H1 (cell line): ENCODE measurements at regions not wholly inside any gene's neighbourhood (a gene's known extent, or its start where the extent isn't known, plus 50 kb on each side); places are given as distances from the start of the nearest gene placed in this dataset.
A peak's percentile ranks its signal among the peaks of the same experiment; 100 is the strongest.

Source experiments
- CTCF ChIA-PET: fragments of 300-600 bp; sonication (Branson Sonifier 250); formaldehyde crosslinking; loops from one replicate; lab custom pipeline; 2021; ENCODE audit not compliant: partially characterized antibody; lab: Charles Lee
- POLR2A ChIA-PET: fragments of 300-600 bp; sonication (Branson Sonifier 250); formaldehyde crosslinking; loops from one replicate; lab custom pipeline; 2021; ENCODE audit warnings: inconsistent platforms; ENCODE audit not compliant: partially characterized antibody; lab: Charles Lee
- DNase-seq, 2 experiments: peaks; one replicate each; pipeline versions ENCODE4 v3.0.0 to v3.0.0-alpha.2; 2010 to 2022; ENCODE audit warnings: low spot score in 2 of 2, low read depth in 1 of 2, mixed read lengths in 1 of 2
- FAIRE-seq: peaks from 2 replicates; lab custom pipeline; 2011; peaks lifted over from hg19 to GRCh38; lab: Jason Lieb, UNC
- H2AFZ ChIP-seq: 2 replicates; pipeline ENCODE4 v1.8.1; 2012; ENCODE audit warnings: low read length, inconsistent platforms
- H2AK5ac ChIP-seq: 2 replicates; pipeline ENCODE4 v1.6.1; 2013; ENCODE audit warnings: low read depth, low read length
- H2BK120ac ChIP-seq: replicated peaks from 2 replicates; pipeline ENCODE3; 2013; ENCODE audit warnings: low read depth, low read length, inconsistent platforms
- H2BK12ac ChIP-seq: 2 replicates; pipeline ENCODE4 v1.6.1; 2013; ENCODE audit warnings: low read depth, low read length
- H2BK15ac ChIP-seq: 2 replicates; pipeline ENCODE4 v1.6.1; 2013; ENCODE audit warnings: low read length
- H2BK20ac ChIP-seq: 2 replicates; pipeline ENCODE4 v1.6.1; 2013; ENCODE audit warnings: low read length
- H2BK5ac ChIP-seq: 2 replicates; pipeline ENCODE4 v1.6.1; 2013; ENCODE audit warnings: low read depth, low read length
- H3K14ac ChIP-seq: 2 replicates; pipeline ENCODE4 v1.6.1; 2013; ENCODE audit warnings: inconsistent platforms; ENCODE audit not compliant: insufficient read length
- H3K18ac ChIP-seq: 2 replicates; pipeline ENCODE4 v1.6.1; 2013; ENCODE audit warnings: low read length; ENCODE audit errors: extremely low read depth
- H3K23ac ChIP-seq: 2 replicates; pipeline ENCODE4 v1.6.1; 2013; ENCODE audit warnings: inconsistent platforms; ENCODE audit not compliant: insufficient read length
- H3K23me2 ChIP-seq: 2 replicates; pipeline ENCODE4 v1.6.1; 2013; ENCODE audit warnings: low read depth, low read length
- H3K27ac ChIP-seq: 2 replicates; pipeline ENCODE4 v1.6.1; 2011; ENCODE audit warnings: low read depth, low read length, inconsistent platforms
- H3K27me3 ChIP-seq, 4 experiments: replicated peaks in 1 of 4; 1 replicate in 1 of 4; 2 replicates in 3 of 4; pipeline versions ENCODE4 v1.6.1 to v1.8.1; 2011 to 2013; ENCODE audit warnings: low read length in 3 of 4, mild to moderate bottlenecking in 3 of 4, inconsistent platforms in 2 of 4, mixed read lengths in 2 of 4, moderate library complexity in 1 of 4; ENCODE audit not compliant: control insufficient read depth in 3 of 4, insufficient read depth in 3 of 4; ENCODE audit errors: extremely low read depth in 1 of 4
- H3K36me3 ChIP-seq, 4 experiments: 2 replicates each; pipeline versions ENCODE4 v1.6.1 to v1.8.1; 2011 to 2013; ENCODE audit warnings: mild to moderate bottlenecking in 4 of 4, low read length in 3 of 4, moderate library complexity in 2 of 4, control low read depth in 1 of 4, inconsistent platforms in 1 of 4; ENCODE audit not compliant: insufficient read depth in 4 of 4, control insufficient read depth in 2 of 4
- H3K4ac ChIP-seq: replicated peaks from 2 replicates; pipeline ENCODE3; 2013; ENCODE audit warnings: low read length, low read depth, mixed read lengths, inconsistent platforms; ENCODE audit not compliant: insufficient read length
- H3K4me1 ChIP-seq, 4 experiments: replicated peaks in 1 of 4; 1 replicate in 1 of 4; 2 replicates in 3 of 4; pipeline versions ENCODE4 v1.6.1 to v1.8.1; 2011 to 2013; ENCODE audit warnings: low read length in 3 of 4, inconsistent platforms in 2 of 4, mixed read lengths in 1 of 4; ENCODE audit not compliant: insufficient read depth in 4 of 4, control insufficient read depth in 3 of 4
- H3K4me2 ChIP-seq, 2 experiments: 2 replicates each; pipeline versions ENCODE4 v1.6.1 to v1.8.1; 2011 to 2013; ENCODE audit warnings: low read depth in 2 of 2, low read length in 2 of 2, control low read depth in 1 of 2, inconsistent platforms in 1 of 2, mild to moderate bottlenecking in 1 of 2; ENCODE audit not compliant: insufficient read depth in 1 of 2
- H3K4me3 ChIP-seq, 4 experiments: fragments of 200-600, 300-600 bp in 1 of 4; sonication (generic), shearing (Covaris generic), sonication (Bioruptor Twin) in 1 of 4; 2 replicates each; pipeline versions ENCODE4 v1.5.1 to v1.8.1; 2011 to 2016; ENCODE audit warnings: low read length in 4 of 4, low read depth in 3 of 4, control low read depth in 2 of 4, inconsistent platforms in 2 of 4, mild to moderate bottlenecking in 2 of 4, mixed read lengths in 1 of 4, moderate library complexity in 1 of 4; ENCODE audit not compliant: insufficient read depth in 2 of 4; ENCODE audit errors: extremely low read depth in 1 of 4
- H3K56ac ChIP-seq: replicated peaks from 2 replicates; pipeline ENCODE3; 2013; ENCODE audit warnings: low read depth, mild to moderate bottlenecking, mixed read lengths, low read length, inconsistent platforms; ENCODE audit not compliant: insufficient read length
- H3K79me1 ChIP-seq: 2 replicates; pipeline ENCODE4 v1.6.1; 2013; ENCODE audit warnings: low read depth, low read length, control low read depth
- H3K79me2 ChIP-seq, 2 experiments: 2 replicates each; pipeline versions ENCODE4 v1.6.1 to v1.8.1; 2012 to 2013; ENCODE audit warnings: low read length in 2 of 2, mild to moderate bottlenecking in 2 of 2, inconsistent platforms in 1 of 2; ENCODE audit not compliant: insufficient read depth in 2 of 2, control insufficient read depth in 1 of 2
- H3K9ac ChIP-seq, 4 experiments: replicated peaks in 1 of 4; 1 replicate in 1 of 4; 2 replicates in 3 of 4; pipeline versions ENCODE4 v1.6.1 to v1.8.1; 2011 to 2013; ENCODE audit warnings: low read depth in 3 of 4, low read length in 3 of 4, control low read depth in 2 of 4, mild to moderate bottlenecking in 2 of 4, moderate library complexity in 2 of 4, inconsistent platforms in 1 of 4; ENCODE audit errors: extremely low read depth in 1 of 4
- H3K9me3 ChIP-seq, 2 experiments: 2 replicates each; pipeline versions ENCODE4 v1.6.1 to v1.8.1; 2012 to 2013; ENCODE audit warnings: mild to moderate bottlenecking in 2 of 2, moderate library complexity in 2 of 2, control low read depth in 1 of 2, inconsistent platforms in 1 of 2, low read depth in 1 of 2, low read length in 1 of 2, mixed read lengths in 1 of 2; ENCODE audit not compliant: insufficient read depth in 2 of 2
- H4K20me1 ChIP-seq, 2 experiments: replicated peaks in 1 of 2; 2 replicates each; pipeline versions ENCODE3 to v1.8.1; 2011 to 2013; ENCODE audit warnings: inconsistent platforms in 2 of 2, low read length in 2 of 2, mild to moderate bottlenecking in 1 of 2; ENCODE audit not compliant: insufficient read depth in 2 of 2, control insufficient read depth in 1 of 2
- H4K5ac ChIP-seq: 2 replicates; pipeline ENCODE4 v1.6.1; 2013; ENCODE audit warnings: low read length, low read depth, mixed read lengths, inconsistent platforms; ENCODE audit not compliant: insufficient read length
- H4K8ac ChIP-seq: 2 replicates; pipeline ENCODE4 v1.8.0; 2013; ENCODE audit warnings: mild to moderate bottlenecking, moderate library complexity, low read length, inconsistent platforms; ENCODE audit not compliant: insufficient read depth; ENCODE audit errors: extremely low read depth
- H4K91ac ChIP-seq: replicated peaks from 2 replicates; pipeline ENCODE3; 2013; ENCODE audit warnings: low read length, mixed read lengths, inconsistent platforms; ENCODE audit not compliant: insufficient read length
- CHD1 ChIP-seq: IDR thresholded peaks from 2 replicates; pipeline ENCODE4 v1.6.1; 2012; ENCODE audit warnings: low read depth, low read length, improper control_type of control experiment
- PHF8 ChIP-seq: fragments of 200-600 bp; sonication (generic); conservative IDR thresholded peaks from 2 replicates; pipeline ENCODE4 v1.7.1; 2012; ENCODE audit warnings: low read depth, mild to moderate bottlenecking, inconsistent platforms, low read length, moderate library complexity
- RXRA ChIP-seq: IDR thresholded peaks from 2 replicates; pipeline ENCODE4 v1.6.1; 2011; ENCODE audit warnings: low read depth, mild to moderate bottlenecking, low read length, moderate library complexity; ENCODE audit not compliant: insufficient read depth
- WGBS, 2 experiments: shearing (Covaris generic) in 1 of 2; methylation state at CpG; one replicate each; pipeline versions ENCODE4 v1.1.6 to v1.1.7; 2013 to 2015; ENCODE audit warnings: low lambda C conversion rate in 2 of 2, mixed read lengths in 2 of 2, inconsistent platforms in 1 of 2, low coverage in 1 of 2, missing lambda C conversion rate in 1 of 2; ENCODE audit not compliant: insufficient replicate concordance in 2 of 2, insufficient coverage in 1 of 2, insufficient read length in 1 of 2; ENCODE audit errors: extremely low coverage in 1 of 2, missing lambda C conversion rate in 1 of 2; 5-methylcytosine and 5-hydroxymethylcytosine counted together

GRCh38 chr11:119482521-119483011 is 59.6 kb upstream of the THY1 start:
- 87% methylated on average over 9 of the region's 9 CpGs; no CpG with 5 or more reads in 1 of the 2 experiments for WGBS, 2 experiments
- H3K79me2 ChIP-seq: no peaks in the 10 kb centered on the region
- H3K4me2 ChIP-seq: no peak overlapping the region
- H2BK5ac ChIP-seq: no peak overlapping the region
- peak in 1 of 2 experiments; percentile 40 for DNase-seq
- no peaks in the 10 kb centered on the region for H3K36me3 ChIP-seq
- no peak overlapping the region for H3K56ac ChIP-seq
- no peak overlapping the region for H2BK20ac ChIP-seq
- H3K9me3 ChIP-seq: no peaks in the 10 kb centered on the region
- CTCF ChIA-PET: interaction anchor here (0.9 to 9.8 kb wide), 18 partner anchors 8 to 256 kb away, joined by 3 to 160 read pairs (median 4); partner anchors contain the start of gene NECTIN1
- no peak overlapping the region for H2BK15ac ChIP-seq
- H3K27me3 ChIP-seq: peaks cover 0 to 3% (median 0%) of the 10 kb centered on the region in 4 experiments; a peak in 1 of 7 replicates
- no peaks in the 10 kb centered on the region; the same call in 1 of the 2 replicates for H3K23me2 ChIP-seq
- no peak overlapping the region for H3K9ac ChIP-seq
- H3K14ac ChIP-seq: no peak overlapping the region
- no peak for FAIRE-seq
- H4K91ac ChIP-seq: peak overlapping the region; percentile 25
- H2BK120ac ChIP-seq: no peak overlapping the region
- H4K5ac ChIP-seq: no peak overlapping the region
- no peak overlapping the region for H3K18ac ChIP-seq
- no peak overlapping the region for H3K23ac ChIP-seq
- H4K8ac ChIP-seq: no peak overlapping the region
- H3K4me3 ChIP-seq: no peak overlapping the region
- H4K20me1 ChIP-seq: peaks cover 0 to 4% of the 10 kb centered on the region in 2 experiments
- H3K79me1 ChIP-seq: no peaks in the 10 kb centered on the region
- H2BK12ac ChIP-seq: peak overlapping the region; percentile 75; the same call in 1 of the 2 replicates
- H3K27ac ChIP-seq: no peak overlapping the region
- 0 out of 7 replicates have a peak, but pooled peaks cover 0 to 2% (median 0%) of the 10 kb centered on the region in 4 experiments for H3K4me1 ChIP-seq
- POLR2A ChIA-PET: no interaction called here
- H2AFZ ChIP-seq: no peak overlapping the region
- TF ChIP-seq PHF8 (no peak), RXRA (no peak), CHD1 (no peak)
- no peak overlapping the region for H2AK5ac ChIP-seq
- H3K4ac ChIP-seq: no peak overlapping the region
